SU-DHL-6 (cell line): ENCODE measurements at regions not wholly inside any gene's neighbourhood (a gene's known extent, or its start where the extent isn't known, plus 50 kb on each side); places are given as distances from the start of the nearest gene placed in this dataset.

Source experiments
- H2AFZ ChIP-seq: fragments of 200-600 bp; sonication (generic); 2 replicates; pipeline ENCODE4 v1.6.1; 2014; ENCODE audit warnings: low read depth, mild to moderate bottlenecking, moderate library complexity, mixed read lengths, antibody characterized with exemption, low read length; ENCODE audit not compliant: severe bottlenecking
- H3F3A ChIP-seq: fragments of 200-600 bp; shearing (Covaris generic); 2 replicates; pipeline ENCODE4 v1.6.0; 2016; ENCODE audit warnings: antibody characterized with exemption, mild to moderate bottlenecking; ENCODE audit not compliant: insufficient read depth
- H3K27ac ChIP-seq: fragments of 200-600 bp; sonication (generic); 2 replicates; pipeline ENCODE4 v1.5.1; 2016; ENCODE audit warnings: low read depth, mild to moderate bottlenecking, low read length, moderate library complexity, mixed read lengths
- H3K27me3 ChIP-seq: fragments of 200-600 bp; sonication (generic), shearing (Covaris generic); 2 replicates; pipeline ENCODE4 v1.6.0; 2014; ENCODE audit warnings: mild to moderate bottlenecking, low read length
- H3K36me3 ChIP-seq: fragments of 200-600 bp; sonication (generic); 2 replicates; pipeline ENCODE4 v1.6.1; 2014; ENCODE audit warnings: mild to moderate bottlenecking, low read length, mixed read lengths
- H3K4me2 ChIP-seq: fragments of 300-600, 200-600 bp; shearing (Covaris generic), sonication (generic); 2 replicates; pipeline ENCODE4 v1.6.0; 2014; ENCODE audit warnings: low read length, low read depth, mild to moderate bottlenecking; ENCODE audit not compliant: poor library complexity, severe bottlenecking
- H3K4me3 ChIP-seq: fragments of 200-600 bp; sonication (generic); 2 replicates; pipeline ENCODE4 v1.5.1; 2014; ENCODE audit warnings: antibody characterized with exemption, low read length, mild to moderate bottlenecking, mixed read lengths; ENCODE audit not compliant: insufficient read depth, poor library complexity, severe bottlenecking
- H3K79me2 ChIP-seq: fragments of 200-600 bp; sonication (generic); 2 replicates; pipeline ENCODE4 v1.6.1; 2014; ENCODE audit warnings: mild to moderate bottlenecking, low read length, moderate library complexity; ENCODE audit not compliant: insufficient read depth
- H3K9ac ChIP-seq: fragments of 200-600 bp; sonication (generic); 2 replicates; pipeline ENCODE4 v1.7.0; 2014; ENCODE audit warnings: mild to moderate bottlenecking, low read length
- H3K9me2 ChIP-seq: fragments of 200-600 bp; sonication (generic); replicated peaks from 2 replicates; pipeline ENCODE4 v1.6.1; 2014; ENCODE audit warnings: low read length; ENCODE audit not compliant: insufficient read depth
- H3K9me3 ChIP-seq: fragments of 200-600 bp; sonication (generic); 2 replicates; pipeline ENCODE4 v1.6.1; 2014; ENCODE audit warnings: low read length, mixed read lengths; ENCODE audit not compliant: insufficient read depth
- H4K20me1 ChIP-seq: fragments of 200-600 bp; sonication (generic); 2 replicates; pipeline ENCODE4 v1.6.1; 2014; ENCODE audit warnings: low read depth, mild to moderate bottlenecking, antibody characterized with exemption, low read length, moderate library complexity, mixed read lengths
- EZH2phosphoT487 ChIP-seq: fragments of 200-600 bp; sonication (generic), shearing (Covaris generic); conservative IDR thresholded peaks from 2 replicates; pipeline ENCODE4 v1.6.1; 2018; ENCODE audit warnings: mild to moderate bottlenecking, antibody characterized with exemption, low read length, moderate library complexity, mixed read lengths
- TF ChIP-seq, protein P1 (sequence below): fragments of 200-600 bp; sonication (generic); IDR thresholded peaks from one replicate; pipeline ENCODE4 v1.5.1; 2017; ENCODE audit warnings: antibody characterized with exemption, mild to moderate bottlenecking, low read length, moderate library complexity; ENCODE audit not compliant: insufficient read depth, poor library complexity, severe bottlenecking

DNA sequence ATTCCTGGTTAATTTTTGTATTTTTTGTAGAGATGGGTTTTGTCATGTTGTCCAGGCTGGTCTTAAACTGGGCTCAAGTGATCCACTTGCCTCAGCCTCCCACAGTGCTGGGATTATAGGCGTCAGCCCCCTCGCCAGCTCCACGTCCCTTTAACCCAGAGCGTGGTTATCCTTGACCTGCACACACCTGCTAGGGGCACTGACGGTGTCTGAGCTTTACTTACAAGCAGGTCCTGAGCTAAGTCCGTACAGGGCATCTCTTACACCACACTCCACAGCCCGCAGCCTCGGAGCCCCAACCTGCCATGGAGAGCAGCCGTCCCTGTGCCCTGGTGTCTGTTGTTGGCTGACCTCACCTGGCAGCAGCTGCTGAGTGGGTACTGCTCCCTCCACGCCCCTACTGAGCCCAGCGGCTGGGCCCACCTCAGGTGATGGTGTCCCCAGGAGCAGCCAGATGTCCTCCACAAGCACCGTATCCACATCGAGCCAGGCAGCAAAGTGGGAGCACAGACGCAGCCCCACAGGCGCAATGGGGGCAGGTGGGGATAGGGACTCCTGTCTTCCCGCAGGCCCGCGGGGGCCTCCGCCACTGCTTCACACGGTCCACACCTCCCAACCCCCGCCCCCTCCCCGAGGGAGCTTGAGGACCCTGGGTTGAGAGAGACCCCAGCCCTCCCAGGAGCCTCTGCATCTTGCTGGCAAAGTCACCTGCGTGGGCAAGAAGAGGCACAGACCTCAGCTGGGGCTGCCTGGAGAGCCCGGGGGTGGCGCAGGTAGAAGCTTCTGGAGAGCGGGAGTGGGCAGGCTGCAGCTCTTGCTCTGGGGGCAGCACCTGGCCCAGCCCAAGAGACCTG, 325.4 kb upstream of the SFSWAP start:
- Histone ChIP-seq H4K20me1 (no peaks in the 10 kb centered on the region), H3K4me3 (no peak overlapping the region), H3K27ac (no peak overlapping the region), H3K9me3 (no peaks in the 10 kb centered on the region), H3K27me3 (no peaks in the 10 kb centered on the region), H3K9ac (no peak overlapping the region), H2AFZ (no peak overlapping the region), H3K36me3 (no peaks in the 10 kb centered on the region), H3K9me2 (no peaks in the 10 kb centered on the region), H3K79me2 (no peaks in the 10 kb centered on the region), H3F3A (no peaks in the 10 kb centered on the region), H3K4me2 (no peak overlapping the region)
- TF ChIP-seq, protein P1, sequence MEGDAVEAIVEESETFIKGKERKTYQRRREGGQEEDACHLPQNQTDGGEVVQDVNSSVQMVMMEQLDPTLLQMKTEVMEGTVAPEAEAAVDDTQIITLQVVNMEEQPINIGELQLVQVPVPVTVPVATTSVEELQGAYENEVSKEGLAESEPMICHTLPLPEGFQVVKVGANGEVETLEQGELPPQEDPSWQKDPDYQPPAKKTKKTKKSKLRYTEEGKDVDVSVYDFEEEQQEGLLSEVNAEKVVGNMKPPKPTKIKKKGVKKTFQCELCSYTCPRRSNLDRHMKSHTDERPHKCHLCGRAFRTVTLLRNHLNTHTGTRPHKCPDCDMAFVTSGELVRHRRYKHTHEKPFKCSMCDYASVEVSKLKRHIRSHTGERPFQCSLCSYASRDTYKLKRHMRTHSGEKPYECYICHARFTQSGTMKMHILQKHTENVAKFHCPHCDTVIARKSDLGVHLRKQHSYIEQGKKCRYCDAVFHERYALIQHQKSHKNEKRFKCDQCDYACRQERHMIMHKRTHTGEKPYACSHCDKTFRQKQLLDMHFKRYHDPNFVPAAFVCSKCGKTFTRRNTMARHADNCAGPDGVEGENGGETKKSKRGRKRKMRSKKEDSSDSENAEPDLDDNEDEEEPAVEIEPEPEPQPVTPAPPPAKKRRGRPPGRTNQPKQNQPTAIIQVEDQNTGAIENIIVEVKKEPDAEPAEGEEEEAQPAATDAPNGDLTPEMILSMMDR: no peak
- TF ChIP-seq EZH2phosphoT487: no peak

DNA sequence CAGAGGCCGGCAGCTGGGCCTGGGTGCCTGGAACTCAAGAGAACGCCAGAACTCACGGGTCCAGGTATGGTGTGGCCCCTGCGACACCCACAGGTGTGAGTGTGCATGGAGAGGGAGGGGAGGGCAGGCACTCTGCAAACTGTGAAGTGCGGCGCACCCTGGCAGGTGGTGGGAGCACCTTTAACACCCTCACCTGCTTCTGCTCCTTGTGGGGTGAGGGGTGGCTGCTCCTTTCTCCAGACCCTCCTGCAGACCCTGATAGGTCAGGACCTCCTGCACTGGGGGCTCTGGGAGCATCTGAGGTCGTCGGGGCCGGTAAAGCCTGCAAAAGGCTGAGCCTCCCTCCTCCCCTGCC, 324.7 kb upstream of the SFSWAP start:
- Histone ChIP-seq H3F3A (no peaks in the 10 kb centered on the region), H3K9me3 (no peaks in the 10 kb centered on the region)
- no peak for TF ChIP-seq EZH2phosphoT487
- TF ChIP-seq, protein P1: no peak

DNA sequence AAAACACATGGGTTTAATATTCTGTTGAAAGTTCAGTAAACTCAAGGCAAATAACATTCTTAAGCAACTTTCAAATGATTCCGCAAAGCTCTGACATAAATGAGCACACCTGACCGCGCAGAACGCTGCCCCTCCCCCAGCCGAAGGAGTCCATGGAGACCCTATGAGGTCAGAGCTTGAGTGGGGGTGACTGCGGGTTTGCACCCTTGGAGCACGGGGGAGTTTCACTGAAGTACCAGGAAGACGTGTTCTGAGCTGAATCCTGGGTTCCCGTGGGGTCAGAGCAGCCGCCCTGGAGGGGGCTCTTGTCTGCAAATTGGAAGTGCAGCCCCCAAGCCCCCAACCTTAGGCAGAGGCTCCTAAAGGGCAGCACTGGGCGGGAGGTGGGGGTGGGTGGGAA, 324.1 kb upstream of the SFSWAP start:
- H4K20me1 ChIP-seq: no peaks in the 10 kb centered on the region
- no peak overlapping the region for H3K27ac ChIP-seq
- TF ChIP-seq, protein P1: no peak
- TF ChIP-seq EZH2phosphoT487: no peak
- H3K9me3 ChIP-seq: no peaks in the 10 kb centered on the region
- no peak overlapping the region for H3K4me2 ChIP-seq
- H3F3A ChIP-seq: no peaks in the 10 kb centered on the region
- no peaks in the 10 kb centered on the region for H3K9me2 ChIP-seq
- no peak overlapping the region for H2AFZ ChIP-seq
- H3K4me3 ChIP-seq: no peak overlapping the region
- no peaks in the 10 kb centered on the region for H3K36me3 ChIP-seq
- no peak overlapping the region for H3K9ac ChIP-seq
- no peaks in the 10 kb centered on the region for H3K79me2 ChIP-seq
- no peaks in the 10 kb centered on the region for H3K27me3 ChIP-seq

More for the DNA sequence above, 324.7 kb upstream of the SFSWAP start:
- H3K27me3 ChIP-seq: no peaks in the 10 kb centered on the region
- H3K4me2 ChIP-seq: no peak overlapping the region
- no peak overlapping the region for H3K27ac ChIP-seq
- H3K9ac ChIP-seq: no peak overlapping the region
- H3K4me3 ChIP-seq: no peak overlapping the region
- no peaks in the 10 kb centered on the region for H3K9me2 ChIP-seq
- H4K20me1 ChIP-seq: no peaks in the 10 kb centered on the region
- no peaks in the 10 kb centered on the region for H3K79me2 ChIP-seq
- no peaks in the 10 kb centered on the region for H3K36me3 ChIP-seq
- H2AFZ ChIP-seq: no peak overlapping the region
